ENCODE measurements at regions not wholly inside any gene's neighbourhood (a gene's known extent, or its start where the extent isn't known, plus 50 kb on each side); places are given as distances from the start of the nearest gene placed in this dataset.

GRCh38 chr7:48782511-48782910, 141.8 kb upstream of the CDC14C start:
- no peak for DNase-seq (ENCODE audit: low read depth, low spot score)
- no peak for TF ChIP-seq CTCF (IDR thresholded peaks at IDR 0.05; ENCODE audit: low read depth, low read length)
- no peak overlapping the region for H3K27ac ChIP-seq (ENCODE audit: low read depth, low read length)
- H3K27me3 ChIP-seq (ENCODE audit: control insufficient read depth, insufficient read depth, low read length), result no peaks in the 10 kb centered on the region
- ChIA-PET CTCF (no interaction called here), POLR2A (no interaction called here)
- no peak overlapping the region for H3K4me3 ChIP-seq (ENCODE audit: low read depth, low read length)
- H3K9me3 ChIP-seq (ENCODE audit: control insufficient read depth, insufficient read depth, low read length), result peaks cover 5% of the 10 kb centered on the region; the same call in 1 of the 2 replicates

GRCh38 chr7:48786951-48787350, 137.4 kb upstream of the CDC14C start:
- POLR2A ChIA-PET, result no interaction called here
- Histone ChIP-seq H3K27me3 (ENCODE audit: control insufficient read depth, insufficient read depth, low read length) (no peaks in the 10 kb centered on the region), H3K9me3 (ENCODE audit: control insufficient read depth, insufficient read depth, low read length) (peaks cover 5% of the 10 kb centered on the region; the same call in 1 of the 2 replicates), H3K27ac (ENCODE audit: low read depth, low read length) (no peak overlapping the region), H3K4me3 (ENCODE audit: low read depth, low read length) (no peak overlapping the region)
- CTCF ChIA-PET, result no interaction called here
- no peak for TF ChIP-seq CTCF (IDR thresholded peaks at IDR 0.05; ENCODE audit: low read depth, low read length)
- no peak for DNase-seq (ENCODE audit: low read depth, low spot score)

- no peaks in the 10 kb centered on the region for H3K9me3 ChIP-seq (ENCODE audit: control insufficient read depth, insufficient read depth, low read length)
- H3K4me3 ChIP-seq (ENCODE audit: low read depth, low read length), result no peak overlapping the region
- no peak for DNase-seq (ENCODE audit: low read depth, low spot score)
- TF ChIP-seq CTCF (IDR thresholded peaks at IDR 0.05; ENCODE audit: low read depth, low read length), result no peak
- no peaks in the 10 kb centered on the region for H3K27me3 ChIP-seq (ENCODE audit: control insufficient read depth, insufficient read depth, low read length)
- no peak overlapping the region for H3K27ac ChIP-seq (ENCODE audit: low read depth, low read length)
- POLR2A ChIA-PET, result no interaction called here
- CTCF ChIA-PET, result no interaction called here
These were observed 121.1 kb upstream of the CDC14C start for GRCh38 chr7:48803250-48803649.

GRCh38 chr7:48806731-48807130, 117.6 kb upstream of the CDC14C start:
- Histone ChIP-seq H3K27ac (ENCODE audit: low read depth, low read length) (no peak overlapping the region), H3K27me3 (ENCODE audit: control insufficient read depth, insufficient read depth, low read length) (no peaks in the 10 kb centered on the region), H3K9me3 (ENCODE audit: control insufficient read depth, insufficient read depth, low read length) (no peaks in the 10 kb centered on the region), H3K4me3 (ENCODE audit: low read depth, low read length) (no peak overlapping the region)
- ChIA-PET CTCF (no interaction called here), POLR2A (no interaction called here)
- no peak for TF ChIP-seq CTCF (IDR thresholded peaks at IDR 0.05; ENCODE audit: low read depth, low read length)
- no peak for DNase-seq (ENCODE audit: low read depth, low spot score)

GRCh38 chr7:48811071-48811470, 113.3 kb upstream of the CDC14C start:
- TF ChIP-seq CTCF (IDR thresholded peaks at IDR 0.05; ENCODE audit: low read depth, low read length), result no peak
- no peak for DNase-seq (ENCODE audit: low read depth, low spot score)
- no peak overlapping the region for H3K27ac ChIP-seq (ENCODE audit: low read depth, low read length)
- ChIA-PET POLR2A (no interaction called here), CTCF (no interaction called here)
- H3K9me3 ChIP-seq (ENCODE audit: control insufficient read depth, insufficient read depth, low read length), result peaks cover 3% of the 10 kb centered on the region; the same call in 1 of the 2 replicates
- H3K4me3 ChIP-seq (ENCODE audit: low read depth, low read length), result no peak overlapping the region
- no peaks in the 10 kb centered on the region for H3K27me3 ChIP-seq (ENCODE audit: control insufficient read depth, insufficient read depth, low read length)
